EH (cell line): ENCODE measurements at regions not wholly inside any gene's neighbourhood (a gene's known extent, or its start where the extent isn't known, plus 50 kb on each side); places are given as distances from the start of the nearest gene placed in this dataset.

Experiments used
- DNase-seq: peaks from one replicate; pipeline ENCODE4 v3.0.0-alpha.2; 2015; ENCODE audit warnings: low read depth

DNA sequence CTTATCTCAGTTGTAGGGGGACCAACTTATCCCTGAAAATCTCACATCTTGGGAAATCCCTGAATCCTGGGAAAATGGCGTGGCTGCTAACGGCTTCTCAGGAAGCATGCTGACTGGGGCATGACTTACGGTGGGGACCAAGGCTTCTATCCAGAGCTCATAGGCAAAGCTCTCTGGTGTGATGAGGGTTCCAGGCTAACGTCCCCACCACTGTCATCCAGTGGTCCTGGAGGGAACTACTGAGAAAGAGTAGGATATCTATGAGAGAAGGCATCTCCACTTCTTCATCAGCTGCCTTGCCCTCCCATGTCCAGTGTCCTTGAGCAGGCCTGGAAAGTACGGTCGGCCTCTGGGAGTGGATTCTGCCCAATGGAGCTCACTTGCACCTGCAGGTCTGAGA is 210.4 kb upstream of the B3GAT1 start:
- DNase-seq = no peak

- no peak for DNase-seq
These were observed 205.3 kb upstream of the B3GAT1 start for GRCh38 chr11:134617360-134617759.

DNA sequence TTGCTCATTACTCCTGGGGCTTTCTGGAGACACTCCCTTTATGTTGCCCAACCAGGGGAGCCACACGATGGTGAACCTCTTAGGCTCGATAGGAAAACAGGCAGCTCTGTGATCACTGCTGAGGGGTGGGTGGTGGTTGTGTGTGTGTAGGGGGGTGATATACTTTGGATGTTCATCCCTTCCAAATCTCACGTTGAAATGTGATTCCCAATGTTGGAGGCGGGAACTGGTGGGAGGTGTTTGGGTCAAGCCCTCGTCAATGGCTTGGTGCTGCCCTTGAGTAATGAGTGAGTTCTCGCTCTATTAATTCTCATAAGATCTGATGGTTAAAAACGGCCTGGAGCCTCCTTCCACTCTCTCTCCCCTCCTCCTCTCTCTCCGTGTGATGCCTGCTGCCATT is 204.0 kb upstream of the B3GAT1 start:
- no peak for DNase-seq

- no peak for DNase-seq
These were observed 203.1 kb upstream of the B3GAT1 start for GRCh38 chr11:134615041-134615615.

DNA sequence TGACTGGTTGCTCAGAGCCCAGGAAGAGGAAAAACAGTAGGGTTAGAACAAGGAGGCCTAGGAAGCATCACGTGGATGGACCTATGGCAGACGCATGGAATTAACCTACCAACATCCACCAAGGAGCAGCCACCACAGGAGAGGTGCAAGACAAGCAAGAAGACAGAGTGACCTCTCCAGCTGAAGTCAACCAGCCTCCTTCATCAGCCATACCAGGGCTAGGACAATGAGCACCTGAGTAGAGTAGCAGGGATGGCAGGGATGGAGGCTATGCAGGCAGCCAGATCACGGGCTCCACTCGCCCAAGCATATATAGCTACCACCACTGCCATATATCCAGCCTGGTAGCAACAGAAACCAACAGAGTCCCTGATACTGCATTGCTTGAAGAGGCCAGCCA is 202.1 kb upstream of the B3GAT1 start:
- DNase-seq = no peak

DNA sequence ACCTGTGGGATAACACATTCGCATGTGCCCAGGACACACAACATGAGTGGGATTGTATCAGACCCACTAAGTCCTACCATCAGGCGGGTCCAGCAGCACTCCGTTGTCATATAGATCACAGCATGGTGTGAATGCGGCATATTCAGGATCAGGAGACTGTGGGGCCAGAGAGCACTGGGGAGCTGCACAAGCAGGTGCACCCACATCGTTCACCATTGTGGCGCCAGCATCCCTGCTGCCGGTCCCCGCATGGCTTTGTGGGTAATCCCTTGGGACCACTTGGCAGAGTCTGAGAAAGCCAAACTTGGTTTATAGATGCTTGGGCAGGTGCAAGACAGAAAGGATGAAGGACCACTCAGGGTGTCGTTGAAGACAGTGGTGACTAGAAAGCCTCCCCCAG is 201.6 kb upstream of the B3GAT1 start:
- no peak for DNase-seq

DNA sequence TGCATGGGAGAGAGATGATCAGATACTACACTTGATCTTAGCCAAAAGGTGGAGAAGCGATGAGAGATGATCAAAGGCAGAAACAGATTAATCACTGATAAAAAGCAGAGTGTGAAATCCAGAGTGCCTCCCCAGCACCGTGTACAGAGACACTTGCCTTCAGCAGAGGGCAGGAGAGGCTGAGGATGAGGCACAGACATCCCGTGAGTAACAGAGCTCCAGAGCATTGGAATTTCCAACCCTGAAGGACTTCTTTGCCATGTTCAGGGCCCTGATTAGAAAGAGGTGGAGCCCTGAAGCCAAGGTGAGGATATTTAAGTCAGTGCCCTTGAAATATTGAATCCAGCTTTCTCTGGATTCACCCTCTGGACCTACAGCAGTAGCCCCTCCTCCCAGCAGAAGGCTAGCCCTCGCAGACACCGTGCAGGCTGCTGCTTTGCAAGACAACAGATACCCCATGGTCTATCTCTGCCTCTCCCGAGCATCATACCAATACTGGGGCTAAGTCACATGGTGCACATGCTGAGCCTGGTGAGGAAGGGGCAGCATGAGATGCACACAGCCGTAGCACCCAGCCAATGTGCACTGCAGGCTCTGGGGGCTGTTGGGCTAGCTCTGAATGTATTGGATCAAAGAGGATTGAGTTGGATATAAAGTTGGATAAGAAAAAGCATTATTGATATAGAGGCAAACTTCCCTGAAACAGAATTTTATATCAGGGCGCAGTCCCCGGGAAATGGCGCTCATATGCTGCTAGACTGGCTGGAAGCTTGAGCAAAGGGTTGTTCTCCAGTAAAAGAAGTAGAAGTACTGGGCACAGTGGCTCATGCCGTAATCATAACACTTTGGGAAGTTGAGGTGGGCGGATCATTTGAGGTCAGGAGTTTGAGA is 200.3 kb upstream of the B3GAT1 start:
- no peak for DNase-seq

DNA sequence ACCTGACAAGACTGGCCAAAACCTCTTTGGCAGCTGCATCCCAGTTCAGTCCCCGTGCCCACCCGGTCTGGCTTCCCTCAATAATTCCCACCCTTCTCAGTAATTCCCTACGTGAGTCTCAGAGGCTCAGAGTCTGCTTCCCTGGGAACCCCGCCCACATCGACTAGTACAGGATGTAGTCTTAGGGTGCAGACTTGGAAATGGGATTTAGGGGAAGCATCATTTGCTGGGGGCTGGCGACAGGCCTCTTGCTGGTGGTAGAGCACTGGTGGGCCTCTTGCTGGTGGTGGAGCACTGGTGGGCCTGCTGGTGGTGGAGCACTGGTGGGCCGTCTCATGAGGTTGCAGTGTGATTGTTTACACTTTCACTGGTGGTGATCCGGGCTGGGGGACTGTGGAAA is 199.5 kb upstream of the B3GAT1 start:
- DNase-seq = no peak

DNA sequence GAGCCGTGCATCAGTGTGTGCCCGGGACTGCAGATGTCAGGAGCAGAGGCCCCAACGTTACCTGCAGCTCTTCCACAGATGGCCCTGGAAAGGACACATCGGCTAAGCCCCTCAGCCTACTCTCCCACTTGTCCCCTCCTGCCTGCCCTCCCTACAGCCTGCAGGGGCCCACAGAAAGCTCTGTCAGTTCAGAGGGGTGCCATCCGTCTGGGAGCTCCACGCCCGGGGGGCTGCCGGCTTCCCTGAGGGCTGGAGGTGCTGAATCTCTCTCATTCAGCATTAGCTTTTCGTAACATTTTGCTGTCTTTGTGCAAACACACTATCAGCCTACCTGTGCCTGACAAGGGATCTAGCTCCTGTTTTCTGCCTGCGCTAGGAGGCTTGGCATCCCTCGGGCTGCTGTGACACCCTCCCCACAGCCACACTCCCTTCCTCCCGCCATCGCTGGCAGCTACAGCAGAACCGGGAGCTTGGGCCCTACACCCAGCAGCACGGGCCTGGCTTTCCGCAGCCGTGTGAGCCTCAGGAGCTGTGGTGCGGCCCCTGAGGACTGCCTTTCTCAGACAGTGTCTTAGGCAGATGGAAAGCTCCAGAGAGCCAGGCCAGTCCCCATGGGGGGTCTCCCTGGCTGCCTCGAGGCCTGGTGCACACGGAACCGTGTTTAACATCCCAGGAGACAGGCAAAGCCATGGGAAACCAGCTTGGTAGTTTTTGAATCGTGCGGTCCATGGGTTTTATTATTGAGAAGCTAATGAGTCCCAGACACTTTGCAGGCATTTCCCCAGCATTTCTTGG is 198.3 kb upstream of the B3GAT1 start:
- DNase-seq = no peak

DNA sequence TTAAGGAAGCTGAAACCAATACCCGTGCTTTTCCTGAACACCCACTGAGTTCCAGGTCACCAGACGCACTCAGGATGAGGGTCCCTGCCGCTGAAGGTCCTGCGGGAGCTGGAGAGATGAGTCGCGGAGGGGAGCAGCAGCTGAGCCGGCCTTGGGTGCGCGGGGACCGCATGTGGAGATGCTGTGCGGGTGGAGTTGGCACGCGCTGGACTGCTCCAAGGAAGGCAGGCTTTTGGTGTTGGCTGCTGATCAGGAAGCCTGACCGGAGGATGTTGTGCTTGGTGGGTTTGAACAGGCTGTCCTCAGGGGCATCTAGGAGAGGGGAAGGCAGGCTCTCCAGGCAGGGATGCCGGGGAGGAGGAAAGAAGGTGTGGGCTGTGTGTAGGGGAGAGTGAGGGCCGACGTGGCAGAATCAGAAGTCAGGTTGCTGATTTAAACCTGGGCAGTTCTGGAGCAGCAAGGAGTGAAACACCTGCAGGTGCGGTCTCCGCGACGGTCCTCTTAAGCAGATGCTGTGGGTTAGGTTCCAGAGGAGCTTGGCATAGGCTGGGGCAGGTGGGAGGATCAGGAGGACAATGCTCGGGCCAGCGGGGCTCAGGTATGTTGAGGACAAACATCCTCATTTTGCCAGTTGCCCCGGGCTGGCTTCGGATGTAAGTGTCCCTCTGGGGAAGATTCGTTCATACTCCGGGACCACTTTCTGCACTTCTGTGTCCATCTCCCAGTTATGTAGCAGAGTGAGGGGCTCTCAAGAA is 197.5 kb upstream of the B3GAT1 start:
- DNase-seq = no peak

- DNase-seq = no peak
These were observed 196.1 kb upstream of the B3GAT1 start for GRCh38 chr11:134607963-134608750.

DNA sequence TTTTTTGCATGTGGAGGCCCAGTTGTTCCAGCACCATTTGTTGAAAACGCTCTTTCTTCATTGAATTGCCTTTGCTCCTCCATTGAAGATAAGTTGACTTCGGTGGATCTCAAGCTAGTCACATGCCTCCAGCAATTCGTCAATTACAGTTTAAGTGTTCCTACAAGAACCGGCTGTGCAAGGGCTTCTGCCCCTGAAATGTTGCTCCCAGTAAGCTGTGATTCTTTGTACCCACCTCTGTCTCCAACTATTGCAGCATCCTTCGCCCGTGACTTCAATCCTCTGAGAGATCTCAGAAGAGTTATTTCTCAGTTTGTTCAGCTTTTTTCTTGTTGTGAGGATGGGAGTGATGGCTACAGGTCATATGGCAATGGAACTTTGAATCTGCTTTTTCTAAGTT is 194.2 kb upstream of the B3GAT1 start:
- DNase-seq = no peak

- no peak for DNase-seq
These were observed 192.8 kb upstream of the B3GAT1 start for GRCh38 chr11:134604886-134605285.

GRCh38 chr11:134599299-134599771 is 187.3 kb upstream of the B3GAT1 start:
- DNase-seq = no peak

DNA sequence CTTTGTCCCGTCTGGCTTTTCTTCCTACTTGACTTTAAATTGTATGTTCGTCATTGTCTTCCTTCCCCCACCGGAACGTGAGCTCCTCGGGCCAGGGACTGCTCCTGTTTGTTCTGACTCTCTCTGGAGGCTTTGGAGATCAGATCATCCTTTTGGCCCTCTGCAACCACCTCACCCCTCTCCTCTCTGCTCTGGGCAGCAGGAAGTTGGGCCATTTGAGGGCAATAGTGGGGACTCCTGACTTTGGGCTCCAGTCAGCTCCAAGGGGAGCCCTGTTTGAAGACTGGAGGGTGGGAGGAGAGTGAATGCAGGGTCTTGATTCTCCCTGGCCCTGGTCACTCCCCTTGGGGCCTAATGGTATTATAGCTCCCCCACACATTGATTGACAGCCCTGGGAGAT is 186.3 kb upstream of the B3GAT1 start:
- DNase-seq = no peak

GRCh38 chr11:134597452-134597851 is 185.4 kb upstream of the B3GAT1 start:
- no peak for DNase-seq

- DNase-seq = no peak
These were observed 184.4 kb upstream of the B3GAT1 start for GRCh38 chr11:134596404-134596803.

DNA sequence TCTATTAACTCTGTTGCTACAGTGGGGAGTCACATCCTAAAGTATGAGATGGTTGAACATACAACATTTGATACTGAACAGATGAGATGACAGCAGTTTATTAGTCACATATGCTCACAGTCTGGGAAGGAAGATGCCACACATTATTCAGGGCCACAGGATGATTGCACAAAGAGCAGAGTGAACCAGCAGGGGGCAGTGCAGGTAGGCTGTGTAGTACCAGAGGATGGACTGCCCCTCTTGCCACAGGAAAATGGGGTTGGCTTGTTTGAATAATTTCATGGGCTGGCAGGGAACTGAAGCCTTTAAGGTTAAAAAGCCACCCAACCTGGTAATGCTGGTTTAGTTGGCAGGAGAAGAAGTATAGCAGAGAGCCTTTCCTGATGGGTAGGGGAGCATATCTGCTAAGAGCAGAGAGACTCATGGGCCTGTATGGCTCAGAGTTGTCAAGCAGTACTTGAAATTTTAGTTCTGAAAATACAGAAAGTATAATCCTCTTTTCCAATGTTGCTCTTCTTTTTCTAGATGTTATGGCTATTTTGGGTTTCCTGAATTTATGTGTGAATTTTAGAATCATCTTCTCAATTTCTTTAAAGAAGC is 180.4 kb upstream of the B3GAT1 start:
- DNase-seq = no peak

GRCh38 chr11:134591338-134591737 is 179.3 kb upstream of the B3GAT1 start:
- DNase-seq = no peak

- DNase-seq = no peak
These were observed 177.1 kb upstream of the B3GAT1 start for GRCh38 chr11:134589129-134589528.
